K562 (cell line): ENCODE measurements at regions not wholly inside any gene's neighbourhood (a gene's known extent, or its start where the extent isn't known, plus 50 kb on each side); places are given as distances from the start of the nearest gene placed in this dataset.

Experiments
- ATAC-seq: fragments of 200-7000 bp; cut with Tn5 transposase; 3 replicates; pipeline ENCODE4 v1.9.1; 2020; ENCODE audit warnings: moderate library complexity
- BruUV-seq: library from RNA; stranded (reverse); fragments of 400-500 nt; replicated peaks from 2 replicates; lab custom pipeline; 2021; lab: Mats Ljungman, UMichigan
- CTCF ChIA-PET: fragments of 300-600 bp; formaldehyde crosslinking; extraction: SDS; loops from one replicate; lab custom pipeline; 2021; ENCODE audit warnings: low intra/inter-chr PET ratio; lab: Yijun Ruan, JAX
- POLR2A ChIA-PET: fragments of 300-600, 350-650 bp; sonication (Branson Sonifier 250); formaldehyde crosslinking; extraction: SDS; loops from one replicate; lab custom pipeline; 2021; ENCODE audit warnings: antibody characterized with exemption, inconsistent platforms; lab: Yijun Ruan, JAX
- DNase-seq, 4 experiments: peaks; one replicate each; pipeline versions ENCODE4 v3.0.0 to v3.0.0-alpha.2; 2011 to 2018; ENCODE audit warnings: low spot score in 3 of 4, mixed read lengths in 3 of 4; ENCODE audit errors: extremely low read depth in 1 of 4
- FAIRE-seq: peaks from 2 replicates; lab custom pipeline; 2011; peaks lifted over from hg19 to GRCh38; lab: Jason Lieb, UNC
- H2AFZ ChIP-seq: 2 replicates; pipeline ENCODE4 v1.6.0; 2011; ENCODE audit warnings: low read depth, low read length, control low read depth, inconsistent platforms
- H3K27ac ChIP-seq: fragments of 200-600 bp; 3 replicates; pipeline ENCODE4 v1.8.0; 2011; ENCODE audit warnings: low read depth, mild to moderate bottlenecking, control low read depth, inconsistent platforms, low read length, moderate library complexity, mixed read lengths; ENCODE audit errors: extremely low read depth
- H3K27me3 ChIP-seq, 2 experiments: fragments of 300-600 bp in 1 of 2; 2 replicates in 1 of 2; 3 replicates in 1 of 2; pipeline versions ENCODE4 v1.6.0 to v1.8.0; 2011; ENCODE audit warnings: inconsistent platforms in 2 of 2, low read length in 2 of 2, mild to moderate bottlenecking in 1 of 2, mixed read lengths in 1 of 2, moderate library complexity in 1 of 2; ENCODE audit not compliant: control insufficient read depth in 2 of 2, insufficient read depth in 2 of 2
- H3K36me3 ChIP-seq: fragments of 300-600 bp; 3 replicates; pipeline ENCODE4 v1.8.0; 2011; ENCODE audit warnings: mild to moderate bottlenecking, low read length, inconsistent platforms; ENCODE audit not compliant: control insufficient read depth, insufficient read depth
- H3K4me1 ChIP-seq, 2 experiments: fragments of 200-600 bp in 1 of 2; replicated peaks in 1 of 2; 2 replicates in 1 of 2; 3 replicates in 1 of 2; pipeline versions ENCODE4 v1.5.1 to v1.8.0; 2011; ENCODE audit warnings: inconsistent platforms in 2 of 2, low read length in 2 of 2, mild to moderate bottlenecking in 1 of 2, mixed read lengths in 1 of 2, moderate library complexity in 1 of 2; ENCODE audit not compliant: control insufficient read depth in 2 of 2, insufficient read depth in 2 of 2
- H3K4me2 ChIP-seq: 2 replicates; pipeline ENCODE4 v1.6.1; 2011; ENCODE audit warnings: low read length, control low read depth, inconsistent platforms, mixed read lengths; ENCODE audit not compliant: insufficient read depth
- H3K4me3 ChIP-seq: fragments of 200-600 bp; sonication (generic), shearing (Covaris generic); 2 replicates; pipeline ENCODE4 v1.5.1; 2016; ENCODE audit warnings: control low read depth, inconsistent platforms
- H3K79me2 ChIP-seq: fragments of 200-600 bp; 3 replicates; pipeline ENCODE4 v1.8.0; 2011; ENCODE audit warnings: low read length, inconsistent platforms; ENCODE audit not compliant: control insufficient read depth, insufficient read depth
- H3K9ac ChIP-seq, 2 experiments: 2 replicates each; pipeline versions ENCODE4 v1.6.0 to v1.6.1; 2011; ENCODE audit warnings: low read depth in 2 of 2, low read length in 2 of 2, control low read depth in 1 of 2, inconsistent platforms in 1 of 2, mild to moderate bottlenecking in 1 of 2, mixed read lengths in 1 of 2; ENCODE audit not compliant: insufficient read depth in 1 of 2
- H3K9me1 ChIP-seq: one replicate; pipeline ENCODE4 v1.6.0; 2011; ENCODE audit warnings: inconsistent platforms, mild to moderate bottlenecking, low read length, moderate library complexity; ENCODE audit not compliant: control insufficient read depth, insufficient read depth
- H3K9me3 ChIP-seq: replicated peaks from 2 replicates; pipeline ENCODE4 v1.5.1; 2011; ENCODE audit warnings: low read depth, low read length, inconsistent platforms; ENCODE audit not compliant: control insufficient read depth, insufficient read depth
- H4K20me1 ChIP-seq: replicated peaks from 2 replicates; pipeline ENCODE4 v1.6.1; 2011; ENCODE audit warnings: low read length, inconsistent platforms, mixed read lengths; ENCODE audit not compliant: control insufficient read depth, insufficient read depth
- KLF13 ChIP-seq: fragments of 450-650 bp; IDR thresholded peaks from 2 replicates; pipeline ENCODE4 v1.6.1; 2016; ENCODE audit warnings: missing genetic modification characterization, low read depth, mild to moderate bottlenecking, missing compliant biosample characterization, moderate library complexity, borderline replicate concordance
- MTA3 ChIP-seq: fragments of 450-650 bp; formaldehyde crosslinking; IDR thresholded peaks from 2 replicates; pipeline ENCODE4 v1.6.1; 2017; ENCODE audit warnings: mild to moderate bottlenecking, borderline replicate concordance
- NR1H2 ChIP-seq: sonication (generic); formaldehyde crosslinking; IDR thresholded peaks from 2 replicates; pipeline ENCODE4 v1.4.0; 2020; ENCODE audit warnings: mild to moderate bottlenecking, missing genetic modification reagents
- PCBP1 ChIP-seq: fragments of 200-400 bp; formaldehyde crosslinking; IDR thresholded peaks from 2 replicates; pipeline ENCODE4 v1.6.1; 2018; ENCODE audit warnings: mild to moderate bottlenecking, low read depth, low read length; ENCODE audit not compliant: poor library complexity, severe bottlenecking
- ZBED1 ChIP-seq: IDR thresholded peaks from 2 replicates; pipeline ENCODE4 v1.6.1; 2014
- WGBS: fragments of 100-300 bp; shearing (Covaris generic); methylation state at CpG from one replicate; pipeline ENCODE4 v1.1.6; 2016; ENCODE audit warnings: low coverage, mixed read lengths; ENCODE audit not compliant: insufficient coverage; ENCODE audit errors: missing lambda C conversion rate; 5-methylcytosine and 5-hydroxymethylcytosine counted together
- in situ Hi-C: fragments of 300-500 bp; cut with MboI; formaldehyde crosslinking; loops from 4 replicates; pipeline ENCODE4 v1.15.0; 2018; ENCODE audit warnings: inconsistent platforms, mixed read lengths
- intact Hi-C: fragments of 100-400 bp; cut with micrococcal nuclease; formaldehyde crosslinking; loops from 2 replicates; pipeline ENCODE4 v1.14.2; 2022
- TF ChIP-seq, protein P1 (sequence below): fragments of 450-650 bp; IDR thresholded peaks from 2 replicates; pipeline ENCODE4 v1.7.1; 2018; ENCODE audit warnings: mild to moderate bottlenecking, low read depth; ENCODE audit not compliant: partially characterized antibody
- TF ChIP-seq, protein P2 (sequence below), 2 experiments: IDR thresholded peaks; 2 replicates each; pipeline ENCODE4 v1.6.1; 2011; ENCODE audit warnings: borderline replicate concordance in 1 of 2, control low read depth in 1 of 2, low read depth in 1 of 2, low read length in 1 of 2, mild to moderate bottlenecking in 1 of 2, mixed read lengths in 1 of 2, moderate library complexity in 1 of 2; ENCODE audit not compliant: insufficient read depth in 1 of 2, insufficient read length in 1 of 2, poor library complexity in 1 of 2, severe bottlenecking in 1 of 2; ENCODE audit errors: extremely low read depth in 1 of 2

DNA sequence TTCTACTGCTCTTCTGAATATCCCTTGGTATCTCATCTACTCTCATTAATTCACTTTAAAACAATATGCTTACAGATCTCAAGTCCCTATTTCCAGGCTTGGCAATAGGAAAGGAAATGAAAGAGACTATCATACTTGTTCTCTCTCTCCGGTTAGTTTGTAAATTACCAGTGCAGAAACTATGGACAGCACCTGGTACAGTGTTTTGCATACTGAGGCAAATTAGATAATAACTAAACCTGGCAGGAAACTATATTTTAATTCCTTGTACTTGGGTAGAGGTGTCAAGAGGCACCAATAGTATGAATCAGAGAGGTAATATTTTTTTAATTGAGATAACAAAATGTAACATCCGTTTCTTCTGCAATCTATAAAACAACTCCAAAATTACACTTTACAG is 97.7 kb upstream of the TMEM196 start (continued):
- TF ChIP-seq, protein P1, sequence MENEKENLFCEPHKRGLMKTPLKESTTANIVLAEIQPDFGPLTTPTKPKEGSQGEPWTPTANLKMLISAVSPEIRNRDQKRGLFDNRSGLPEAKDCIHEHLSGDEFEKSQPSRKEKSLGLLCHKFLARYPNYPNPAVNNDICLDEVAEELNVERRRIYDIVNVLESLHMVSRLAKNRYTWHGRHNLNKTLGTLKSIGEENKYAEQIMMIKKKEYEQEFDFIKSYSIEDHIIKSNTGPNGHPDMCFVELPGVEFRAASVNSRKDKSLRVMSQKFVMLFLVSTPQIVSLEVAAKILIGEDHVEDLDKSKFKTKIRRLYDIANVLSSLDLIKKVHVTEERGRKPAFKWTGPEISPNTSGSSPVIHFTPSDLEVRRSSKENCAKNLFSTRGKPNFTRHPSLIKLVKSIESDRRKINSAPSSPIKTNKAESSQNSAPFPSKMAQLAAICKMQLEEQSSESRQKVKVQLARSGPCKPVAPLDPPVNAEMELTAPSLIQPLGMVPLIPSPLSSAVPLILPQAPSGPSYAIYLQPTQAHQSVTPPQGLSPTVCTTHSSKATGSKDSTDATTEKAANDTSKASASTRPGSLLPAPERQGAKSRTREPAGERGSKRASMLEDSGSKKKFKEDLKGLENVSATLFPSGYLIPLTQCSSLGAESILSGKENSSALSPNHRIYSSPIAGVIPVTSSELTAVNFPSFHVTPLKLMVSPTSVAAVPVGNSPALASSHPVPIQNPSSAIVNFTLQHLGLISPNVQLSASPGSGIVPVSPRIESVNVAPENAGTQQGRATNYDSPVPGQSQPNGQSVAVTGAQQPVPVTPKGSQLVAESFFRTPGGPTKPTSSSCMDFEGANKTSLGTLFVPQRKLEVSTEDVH = no peak
- no peak for TF ChIP-seq ZBED1

GRCh38 chr7:19869979-19870378 is 96.6 kb upstream of the TMEM196 start:
- TF ChIP-seq PCBP1 = no peak
- TF ChIP-seq NR1H2 = no peak
- TF ChIP-seq, protein P2, sequence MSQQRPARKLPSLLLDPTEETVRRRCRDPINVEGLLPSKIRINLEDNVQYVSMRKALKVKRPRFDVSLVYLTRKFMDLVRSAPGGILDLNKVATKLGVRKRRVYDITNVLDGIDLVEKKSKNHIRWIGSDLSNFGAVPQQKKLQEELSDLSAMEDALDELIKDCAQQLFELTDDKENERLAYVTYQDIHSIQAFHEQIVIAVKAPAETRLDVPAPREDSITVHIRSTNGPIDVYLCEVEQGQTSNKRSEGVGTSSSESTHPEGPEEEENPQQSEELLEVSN (IDR thresholded peaks at IDR 0.05; ENCODE audit: borderline replicate concordance in 1 of 2, extremely low read depth in 1 of 2, insufficient read depth in 1 of 2, insufficient read length in 1 of 2, low read depth in 1 of 2, low read length in 1 of 2, poor library complexity in 1 of 2, severe bottlenecking in 1 of 2) = no peak
- TF ChIP-seq MTA3 = no peak
- TF ChIP-seq KLF13 (tag) = no peak
- 0% methylated on average over 3 of the region's 3 CpGs for WGBS
- H4K20me1 ChIP-seq = no peaks in the 10 kb centered on the region
- intact Hi-C loops (no loop called here), in situ Hi-C loops (no loop called here)
- no peak for FAIRE-seq
- H3K9me3 ChIP-seq = no peaks in the 10 kb centered on the region; the same call in 1 of the 2 replicates
- H3K9ac ChIP-seq = no peak overlapping the region
- no peak overlapping the region for H3K27ac ChIP-seq
- no peak overlapping the region for H3K4me3 ChIP-seq
- H3K36me3 ChIP-seq = no peaks in the 10 kb centered on the region
- no peak overlapping the region for H3K4me2 ChIP-seq
- H3K9me1 ChIP-seq = no peaks in the 10 kb centered on the region
- no peaks in the 10 kb centered on the region for H3K27me3 ChIP-seq
- BruUV-seq = no TSS peak
- no peak for DNase-seq
- H2AFZ ChIP-seq = no peak overlapping the region
- H3K79me2 ChIP-seq = no peaks in the 10 kb centered on the region
- no peaks in the 10 kb centered on the region for H3K4me1 ChIP-seq
- ChIA-PET POLR2A (interaction anchor here (1.4 kb wide), 1 partner anchor 50 kb away, joined by 3 read pairs; no protein-coding TSS in a partner anchor), CTCF (no interaction called here)
- no peak for ATAC-seq
